HuH-7 (cell line): ENCODE measurements at regions not wholly inside any gene's neighbourhood (a gene's known extent, or its start where the extent isn't known, plus 50 kb on each side); places are given as distances from the start of the nearest gene placed in this dataset.

Source experiments
- DNase-seq: peaks from one replicate; pipeline ENCODE4 v3.0.0; 2011; ENCODE audit warnings: low spot score

- DNase-seq, result no peak
Measured at GRCh38 chr22:47388778-47389177, 626.3 kb downstream of the TBC1D22A start.

GRCh38 chr22:47388331-47388730 is 625.9 kb downstream of the TBC1D22A start:
- DNase-seq, result no peak

GRCh38 chr22:47386812-47387510 is 624.5 kb downstream of the TBC1D22A start:
- no peak for DNase-seq

- no peak for DNase-seq
Measured at GRCh38 chr22:47384977-47385376, 622.5 kb downstream of the TBC1D22A start.

GRCh38 chr22:47382164-47382890 is 619.9 kb downstream of the TBC1D22A start:
- DNase-seq, result no peak

GRCh38 chr22:47381240-47381639 is 618.8 kb downstream of the TBC1D22A start:
- no peak for DNase-seq

- no peak for DNase-seq
Measured at GRCh38 chr22:47380692-47381091, 618.2 kb downstream of the TBC1D22A start.

- no peak for DNase-seq
Measured at GRCh38 chr22:47379037-47379436, 616.6 kb downstream of the TBC1D22A start.

- no peak for DNase-seq
Measured at GRCh38 chr22:47377926-47378560, 615.6 kb downstream of the TBC1D22A start.

- no peak for DNase-seq
Measured at GRCh38 chr22:47376901-47377505, 614.6 kb downstream of the TBC1D22A start.

- no peak for DNase-seq
Measured at GRCh38 chr22:47376322-47376700, 613.9 kb downstream of the TBC1D22A start.

- DNase-seq, result no peak
Measured at GRCh38 chr22:47375621-47376321, 613.3 kb downstream of the TBC1D22A start.

GRCh38 chr22:47374901-47375575 is 612.6 kb downstream of the TBC1D22A start:
- DNase-seq, result no peak

GRCh38 chr22:47374273-47374771 is 611.9 kb downstream of the TBC1D22A start:
- no peak for DNase-seq

GRCh38 chr22:47373648-47374272 is 611.3 kb downstream of the TBC1D22A start:
- DNase-seq, result no peak

- DNase-seq, result no peak
Measured at GRCh38 chr22:47372596-47373385, 610.3 kb downstream of the TBC1D22A start.

- no peak for DNase-seq
Measured at GRCh38 chr22:47372111-47372581, 609.7 kb downstream of the TBC1D22A start.

GRCh38 chr22:47371263-47372090 is 609.0 kb downstream of the TBC1D22A start:
- DNase-seq, result no peak
